ENCODE measurements at regions not wholly inside any gene's neighbourhood (a gene's known extent, or its start where the extent isn't known, plus 50 kb on each side); places are given as distances from the start of the nearest gene placed in this dataset.
A peak's percentile ranks its signal among the peaks of the same experiment; 100 is the strongest.

DNA sequence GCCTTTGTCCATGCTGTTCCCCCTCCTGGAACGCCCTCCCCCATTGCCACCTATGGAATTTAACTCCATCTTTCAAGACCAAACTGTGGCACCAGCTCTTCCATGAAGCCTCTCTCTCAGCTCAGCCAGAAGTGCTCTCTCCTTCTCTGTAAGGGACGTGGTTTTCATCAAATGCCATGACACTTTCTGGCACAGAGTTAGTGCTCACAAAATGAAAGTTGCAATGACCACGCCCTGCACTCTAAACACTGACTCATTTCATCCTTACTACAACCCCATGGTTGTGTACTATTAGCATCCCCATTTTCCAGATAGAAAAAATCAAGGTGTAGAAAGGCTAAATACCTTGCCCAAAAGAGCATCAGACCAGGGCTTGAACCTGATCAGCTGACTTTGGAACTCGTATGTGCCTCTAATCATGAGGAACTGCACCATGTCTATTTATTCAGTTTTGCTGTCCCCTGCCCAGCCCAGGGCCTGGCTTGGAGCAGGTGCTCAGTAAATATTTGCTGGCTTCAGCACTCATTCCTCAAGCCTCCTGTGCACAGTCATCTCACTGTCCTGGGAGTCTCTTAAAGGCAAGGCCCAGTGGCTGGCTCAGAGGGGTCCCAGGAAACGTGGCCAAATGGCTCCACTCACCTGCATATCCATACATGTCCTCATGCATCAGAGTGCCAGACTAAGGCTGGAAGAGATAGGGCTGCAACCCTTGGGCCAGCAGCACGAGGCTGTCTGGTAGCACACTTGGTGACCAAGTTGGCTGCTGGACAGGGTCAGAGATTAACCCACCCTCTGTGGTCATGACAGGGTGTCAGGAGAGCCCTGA is 77.9 kb downstream of the MRPL14 start:
- Histone ChIP-seq H2AK5ac (ENCODE audit: low read depth, low read length) (peak overlapping the region; percentile 49), H2BK120ac (ENCODE audit: low read depth, low read length) (peak overlapping the region; percentile 30), H3K4me1 (ENCODE audit: control insufficient read depth in 2 of 2, insufficient read depth in 1 of 2, low read depth in 1 of 2, low read length in 2 of 2) (peaks cover 12 to 20% of the 10 kb centered on the region in 2 donors), H2AFZ (ENCODE audit: low read length) (no peak overlapping the region), H4K8ac (ENCODE audit: low read depth, low read length) (no peak overlapping the region), H3K4ac (ENCODE audit: low read length) (peak overlapping the region; percentile 85), H3K4me2 (ENCODE audit: insufficient read depth, low read length, poor library complexity, severe bottlenecking) (no peak overlapping the region), H3K27me3 (ENCODE audit: control insufficient read depth in 3 of 3, insufficient read depth in 3 of 3, low read depth in 1 of 3, low read length in 3 of 3) (peaks cover 0 to 29% (median 0%) of the 10 kb centered on the region in 3 experiments), H3K14ac (ENCODE audit: low read length) (peak overlapping the region; percentile 47), H4K91ac (ENCODE audit: low read depth, low read length, poor library complexity) (no peak overlapping the region), H3K4me3 (ENCODE audit: low read length in 2 of 2) (no peak overlapping the region), H3K23ac (ENCODE audit: low read depth, low read length, poor library complexity) (peak overlapping the region; percentile 75), H3K27ac (replicated peaks; ENCODE audit: low read length) (no peak overlapping the region), H2BK12ac (ENCODE audit: low read length) (no peak overlapping the region), H3K9me3 (replicated peaks in 1 of 2; ENCODE audit: control insufficient read depth in 2 of 2, insufficient read depth in 1 of 2, low read depth in 1 of 2, low read length in 2 of 2) (peaks cover 0 to 3% of the 10 kb centered on the region in 2 donors), H3K9ac (ENCODE audit: low read depth, low read length, poor library complexity) (peak overlapping the region; percentile 80), H3K79me1 (ENCODE audit: low read depth, low read length) (no peaks in the 10 kb centered on the region), H3K36me3 (replicated peaks in 1 of 2; ENCODE audit: control insufficient read depth in 2 of 2, insufficient read depth in 2 of 2, low read length in 2 of 2) (no peaks in the 10 kb centered on the region), H2BK15ac (ENCODE audit: low read length) (peak overlapping the region; percentile 30), H2BK5ac (ENCODE audit: low read length) (no peak overlapping the region), H3K18ac (ENCODE audit: low read length) (peak overlapping the region; percentile 61)
- no peak for DNase-seq (ENCODE audit: low spot score)
- WGBS, 2 donors (ENCODE audit: extremely low coverage in 2 of 2, insufficient read length in 2 of 2, insufficient replicate concordance in 1 of 2): no CpG with 5 or more reads among the region's 6 CpGs

DNA sequence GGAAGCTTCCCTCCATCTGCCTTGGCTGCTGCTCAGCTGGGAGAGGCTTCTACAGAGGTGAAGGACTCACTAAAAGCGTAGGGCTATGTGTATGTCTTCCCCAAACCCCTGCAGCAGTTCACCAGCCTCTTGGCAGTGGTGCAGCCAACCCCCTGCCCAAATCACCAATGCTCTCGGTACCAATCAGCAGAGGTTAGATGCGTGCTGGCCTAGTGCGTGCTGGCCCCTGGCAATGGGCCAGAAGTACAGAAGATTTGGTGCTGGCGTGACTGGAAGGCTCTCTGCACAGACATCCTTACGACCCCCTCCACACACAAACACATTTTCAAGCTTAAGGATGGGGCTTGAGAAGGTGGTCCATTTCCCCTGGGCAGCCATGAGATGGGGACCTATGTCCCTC is 79.0 kb downstream of the MRPL14 start:
- no peak overlapping the region for H3K4me3 ChIP-seq (ENCODE audit: low read length in 2 of 2)
- H2BK15ac ChIP-seq (ENCODE audit: low read length): peak overlapping the region; percentile 79
- no peak overlapping the region for H3K14ac ChIP-seq (ENCODE audit: low read length)
- no peak overlapping the region for H2AFZ ChIP-seq (ENCODE audit: low read length)
- DNase-seq (ENCODE audit: low spot score): no peak
- peak overlapping the region; percentile 8 for H2AK5ac ChIP-seq (ENCODE audit: low read depth, low read length)
- no CpG with 5 or more reads among the region's 6 CpGs for WGBS, 2 donors (ENCODE audit: extremely low coverage in 2 of 2, insufficient read length in 2 of 2, insufficient replicate concordance in 1 of 2)
- no peak overlapping the region for H3K27ac ChIP-seq (replicated peaks; ENCODE audit: low read length)
- peak overlapping the region; percentile 40 for H4K91ac ChIP-seq (ENCODE audit: low read depth, low read length, poor library complexity)
- peak overlapping the region; percentile 87 for H3K23ac ChIP-seq (ENCODE audit: low read depth, low read length, poor library complexity)
- H3K18ac ChIP-seq (ENCODE audit: low read length): no peak overlapping the region
- H2BK5ac ChIP-seq (ENCODE audit: low read length): no peak overlapping the region
- H3K9me3 ChIP-seq (replicated peaks in 1 of 2; ENCODE audit: control insufficient read depth in 2 of 2, insufficient read depth in 1 of 2, low read depth in 1 of 2, low read length in 2 of 2): peaks cover 0 to 3% of the 10 kb centered on the region in 2 donors
- no peak overlapping the region for H2BK120ac ChIP-seq (ENCODE audit: low read depth, low read length)
- no peak overlapping the region for H4K8ac ChIP-seq (ENCODE audit: low read depth, low read length)
- peaks cover 0 to 27% (median 0%) of the 10 kb centered on the region in 3 experiments for H3K27me3 ChIP-seq (ENCODE audit: control insufficient read depth in 3 of 3, insufficient read depth in 3 of 3, low read depth in 1 of 3, low read length in 3 of 3)
- H3K9ac ChIP-seq (ENCODE audit: low read depth, low read length, poor library complexity): no peak overlapping the region
- no peaks in the 10 kb centered on the region for H3K36me3 ChIP-seq (replicated peaks in 1 of 2; ENCODE audit: control insufficient read depth in 2 of 2, insufficient read depth in 2 of 2, low read length in 2 of 2)
- no peaks in the 10 kb centered on the region for H3K79me1 ChIP-seq (ENCODE audit: low read depth, low read length)
- peaks cover 16 to 29% of the 10 kb centered on the region in 2 donors for H3K4me1 ChIP-seq (ENCODE audit: control insufficient read depth in 2 of 2, insufficient read depth in 1 of 2, low read depth in 1 of 2, low read length in 2 of 2)
- no peak overlapping the region for H2BK12ac ChIP-seq (ENCODE audit: low read length)
- H3K4me2 ChIP-seq (ENCODE audit: insufficient read depth, low read length, poor library complexity, severe bottlenecking): no peak overlapping the region
- no peak overlapping the region for H3K4ac ChIP-seq (ENCODE audit: low read length)

DNA sequence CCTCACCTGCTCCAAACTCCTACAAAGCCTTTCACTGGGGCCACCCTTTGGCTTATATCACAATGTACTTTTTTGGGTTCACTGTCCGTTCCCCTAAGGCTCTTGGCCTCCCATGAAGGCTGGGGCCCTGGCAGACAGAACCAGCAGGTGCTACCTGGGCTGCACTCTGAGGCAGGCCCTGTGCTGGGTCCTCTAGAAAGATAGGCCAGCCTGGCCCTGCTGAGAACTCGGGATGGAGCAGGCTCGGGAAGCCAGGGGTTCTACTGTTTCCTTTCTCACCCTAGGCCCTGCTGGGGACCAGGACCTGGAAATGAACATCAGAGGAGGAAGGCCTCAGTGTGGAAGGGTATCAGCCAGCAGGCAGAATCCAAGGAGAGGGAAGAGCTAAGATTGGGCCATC is 79.5 kb downstream of the MRPL14 start:
- Histone ChIP-seq H3K4me2 (ENCODE audit: insufficient read depth, low read length, poor library complexity, severe bottlenecking) (no peak overlapping the region), H3K14ac (ENCODE audit: low read length) (no peak overlapping the region), H2AK5ac (ENCODE audit: low read depth, low read length) (peak overlapping the region; percentile 38), H4K91ac (ENCODE audit: low read depth, low read length, poor library complexity) (peak overlapping the region; percentile 40), H3K79me1 (ENCODE audit: low read depth, low read length) (no peaks in the 10 kb centered on the region), H3K4ac (ENCODE audit: low read length) (no peak overlapping the region), H2BK120ac (ENCODE audit: low read depth, low read length) (no peak overlapping the region), H3K9me3 (replicated peaks in 1 of 2; ENCODE audit: control insufficient read depth in 2 of 2, insufficient read depth in 1 of 2, low read depth in 1 of 2, low read length in 2 of 2) (peaks cover 0 to 3% of the 10 kb centered on the region in 2 donors), H2AFZ (ENCODE audit: low read length) (no peak overlapping the region), H3K27me3 (ENCODE audit: control insufficient read depth in 3 of 3, insufficient read depth in 3 of 3, low read depth in 1 of 3, low read length in 3 of 3) (peaks cover 0 to 26% (median 0%) of the 10 kb centered on the region in 3 experiments), H2BK5ac (ENCODE audit: low read length) (no peak overlapping the region), H2BK15ac (ENCODE audit: low read length) (peak overlapping the region; percentile 26), H3K18ac (ENCODE audit: low read length) (no peak overlapping the region), H3K9ac (ENCODE audit: low read depth, low read length, poor library complexity) (no peak overlapping the region), H3K23ac (ENCODE audit: low read depth, low read length, poor library complexity) (no peak overlapping the region), H3K4me3 (ENCODE audit: low read length in 2 of 2) (no peak overlapping the region), H4K8ac (ENCODE audit: low read depth, low read length) (no peak overlapping the region), H3K4me1 (ENCODE audit: control insufficient read depth in 2 of 2, insufficient read depth in 1 of 2, low read depth in 1 of 2, low read length in 2 of 2) (peaks cover 19 to 34% of the 10 kb centered on the region in 2 donors), H3K27ac (replicated peaks; ENCODE audit: low read length) (no peak overlapping the region), H3K36me3 (replicated peaks in 1 of 2; ENCODE audit: control insufficient read depth in 2 of 2, insufficient read depth in 2 of 2, low read length in 2 of 2) (no peaks in the 10 kb centered on the region), H2BK12ac (ENCODE audit: low read length) (no peak overlapping the region)
- no peak for DNase-seq (ENCODE audit: low spot score)
- no CpG with 5 or more reads among the region's 3 CpGs for WGBS, 2 donors (ENCODE audit: extremely low coverage in 2 of 2, insufficient read length in 2 of 2, insufficient replicate concordance in 1 of 2)

DNA sequence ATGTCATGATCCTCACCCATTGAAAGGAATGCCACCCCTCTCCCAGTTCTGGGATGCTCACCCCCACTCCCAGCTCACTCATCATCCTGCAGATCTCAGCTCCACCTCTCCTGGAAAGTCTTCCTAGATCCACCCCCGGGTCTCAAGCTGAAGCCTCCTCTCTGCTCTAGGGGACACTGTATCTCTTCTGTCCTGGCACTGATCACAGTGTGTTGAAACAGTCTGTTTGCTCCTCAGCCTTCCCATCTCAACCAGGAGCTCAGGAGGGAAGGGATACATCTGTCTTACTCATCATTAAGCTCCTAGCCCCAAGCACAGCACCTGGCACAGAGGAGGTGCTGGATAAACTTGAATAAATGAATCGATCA is 80.1 kb downstream of the MRPL14 start:
- DNase-seq (ENCODE audit: low spot score): no peak
- no peak overlapping the region for H2BK15ac ChIP-seq (ENCODE audit: low read length)
- peak overlapping the region; percentile 36 for H3K18ac ChIP-seq (ENCODE audit: low read length)
- H3K27ac ChIP-seq (replicated peaks; ENCODE audit: low read length): no peak overlapping the region
- no peaks in the 10 kb centered on the region for H3K36me3 ChIP-seq (replicated peaks in 1 of 2; ENCODE audit: control insufficient read depth in 2 of 2, insufficient read depth in 2 of 2, low read length in 2 of 2)
- H3K9me3 ChIP-seq (replicated peaks in 1 of 2; ENCODE audit: control insufficient read depth in 2 of 2, insufficient read depth in 1 of 2, low read depth in 1 of 2, low read length in 2 of 2): peaks cover 0 to 3% of the 10 kb centered on the region in 2 donors
- H4K91ac ChIP-seq (ENCODE audit: low read depth, low read length, poor library complexity): no peak overlapping the region
- H3K14ac ChIP-seq (ENCODE audit: low read length): no peak overlapping the region
- H3K4me3 ChIP-seq (ENCODE audit: low read length in 2 of 2): no peak overlapping the region
- no peak overlapping the region for H2AFZ ChIP-seq (ENCODE audit: low read length)
- peak overlapping the region; percentile 30 for H2BK12ac ChIP-seq (ENCODE audit: low read length)
- peak overlapping the region; percentile 2 for H2BK5ac ChIP-seq (ENCODE audit: low read length)
- no peak overlapping the region for H3K4ac ChIP-seq (ENCODE audit: low read length)
- no CpG with 5 or more reads among the region's 2 CpGs for WGBS, 2 donors (ENCODE audit: extremely low coverage in 2 of 2, insufficient read length in 2 of 2, insufficient replicate concordance in 1 of 2)
- peak overlapping the region; percentile 38 for H2AK5ac ChIP-seq (ENCODE audit: low read depth, low read length)
- H3K27me3 ChIP-seq (ENCODE audit: control insufficient read depth in 3 of 3, insufficient read depth in 3 of 3, low read depth in 1 of 3, low read length in 3 of 3): peaks cover 0 to 26% (median 0%) of the 10 kb centered on the region in 3 experiments
- H2BK120ac ChIP-seq (ENCODE audit: low read depth, low read length): no peak overlapping the region
- H3K9ac ChIP-seq (ENCODE audit: low read depth, low read length, poor library complexity): no peak overlapping the region
- no peaks in the 10 kb centered on the region for H3K79me1 ChIP-seq (ENCODE audit: low read depth, low read length)
- H3K4me2 ChIP-seq (ENCODE audit: insufficient read depth, low read length, poor library complexity, severe bottlenecking): no peak overlapping the region
- H3K23ac ChIP-seq (ENCODE audit: low read depth, low read length, poor library complexity): no peak overlapping the region
- H4K8ac ChIP-seq (ENCODE audit: low read depth, low read length): no peak overlapping the region
- H3K4me1 ChIP-seq (ENCODE audit: control insufficient read depth in 2 of 2, insufficient read depth in 1 of 2, low read depth in 1 of 2, low read length in 2 of 2): peaks cover 24 to 35% of the 10 kb centered on the region in 2 donors

All from neuronal stem cell (in vitro differentiated cells).